ENCODE measurements at regions not wholly inside any gene's neighbourhood (a gene's known extent, or its start where the extent isn't known, plus 50 kb on each side); places are given as distances from the start of the nearest gene placed in this dataset.

- Histone ChIP-seq H3K9me3 (no peaks in the 10 kb centered on the region), H3K27me3 (no peaks in the 10 kb centered on the region), H3K4me1 (peaks cover 0 to 7% (median 0%) of the 10 kb centered on the region in 3 donors), H3K27ac (no peak overlapping the region), H3K4me3 (no peak overlapping the region), H3K36me3 (no peaks in the 10 kb centered on the region)
- intact Hi-C loops (cut with DNase I): no loop called here
- DNase-seq: no peak
- 19 to 43% methylated on average over 3 of the region's 3 CpGs for WGBS, 2 donors
- TF ChIP-seq CTCF (IDR thresholded peaks at IDR 0.05): no peak
- TF ChIP-seq POLR2A (IDR thresholded peaks at IDR 0.05): no peak
These were observed 50.4 kb upstream of the SCRG1 start for GRCh38 chr4:173449380-173449717.

GRCh38 chr4:173448608-173449379, 49.9 kb upstream of the SCRG1 start:
- Histone ChIP-seq H3K27me3 (no peaks in the 10 kb centered on the region), H3K4me3 (no peak overlapping the region), H3K4me1 (peaks cover 0 to 7% (median 0%) of the 10 kb centered on the region in 3 donors), H3K36me3 (no peaks in the 10 kb centered on the region), H3K9me3 (no peaks in the 10 kb centered on the region), H3K27ac (peak overlapping the region in 1 of 4 donors; percentile 27)
- intact Hi-C loops (cut with DNase I): no loop called here
- WGBS, 2 donors: 30 to 40% methylated on average over 4 of the region's 4 CpGs
- TF ChIP-seq CTCF (IDR thresholded peaks at IDR 0.05) (no peak), POLR2A (IDR thresholded peaks at IDR 0.05) (no peak)
- DNase-seq: no peak
